ENCODE measurements at regions not wholly inside any gene's neighbourhood (a gene's known extent, or its start where the extent isn't known, plus 50 kb on each side); places are given as distances from the start of the nearest gene placed in this dataset.

DNA sequence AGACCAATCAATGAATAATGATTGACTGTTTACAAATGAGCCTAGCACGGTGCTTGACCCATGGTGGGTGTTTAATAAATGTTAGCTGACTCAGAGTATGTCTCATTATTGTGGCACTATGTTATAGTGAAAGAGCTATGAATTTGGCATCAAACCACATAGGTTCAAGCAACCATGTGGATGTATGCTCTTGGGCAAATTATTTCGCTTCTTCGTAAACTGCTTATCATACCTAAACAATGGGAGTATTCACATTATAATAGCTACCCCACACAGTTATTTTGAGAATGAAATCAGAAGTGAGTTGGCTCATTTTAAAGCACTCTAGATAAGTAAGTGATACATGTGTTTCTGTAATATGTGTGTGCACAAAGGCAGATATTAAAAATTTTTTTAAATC lies 118.7 kb upstream of the HSD17B12 start:
- H3K4me3 ChIP-seq (ENCODE audit: insufficient read depth, low read depth, low read length), result no peak overlapping the region
- H3K36me3 ChIP-seq (replicated peaks; ENCODE audit: control insufficient read depth, insufficient read depth, low read length), result no peaks in the 10 kb centered on the region
- H3K27me3 ChIP-seq (ENCODE audit: control insufficient read depth, insufficient read depth, low read length), result peaks cover 22% of the 10 kb centered on the region

GRCh38 chr11:43567396-43567975 lies 113.1 kb upstream of the HSD17B12 start:
- H3K27me3 ChIP-seq (ENCODE audit: control insufficient read depth, insufficient read depth, low read length), result peaks cover 23% of the 10 kb centered on the region
- no peak overlapping the region for H3K4me3 ChIP-seq (ENCODE audit: insufficient read depth, low read depth, low read length)
- peak; percentile 57 for DNase-seq
- H3K36me3 ChIP-seq (replicated peaks; ENCODE audit: control insufficient read depth, insufficient read depth, low read length), result no peaks in the 10 kb centered on the region

More for the DNA sequence above, 118.7 kb upstream of the HSD17B12 start:
- no peak for DNase-seq

DNA sequence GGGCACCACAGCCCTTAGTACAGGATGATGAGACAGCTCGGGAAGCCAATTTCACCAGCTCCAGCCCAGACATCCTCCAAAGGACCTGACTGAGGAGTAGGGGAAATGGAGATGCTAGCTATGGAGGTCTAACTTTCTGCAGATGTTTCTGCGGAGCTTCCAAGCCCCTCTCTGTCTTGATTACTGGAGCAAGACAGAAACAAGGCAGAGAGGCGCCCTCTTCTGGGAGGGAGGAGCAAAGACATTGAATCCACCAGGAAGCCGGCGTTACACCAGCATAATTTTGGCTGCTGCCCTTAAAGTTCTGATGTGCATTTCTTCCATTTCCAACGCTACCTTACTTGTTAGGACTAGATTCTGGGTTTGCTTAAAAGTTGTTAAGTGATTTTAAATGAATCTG lies 107.3 kb upstream of the HSD17B12 start:
- DNase-seq, result peak; percentile 75
- H3K36me3 ChIP-seq (replicated peaks; ENCODE audit: control insufficient read depth, insufficient read depth, low read length), result no peaks in the 10 kb centered on the region
- H3K4me3 ChIP-seq (ENCODE audit: insufficient read depth, low read depth, low read length), result no peak overlapping the region
- peaks cover 80% of the 10 kb centered on the region for H3K27me3 ChIP-seq (ENCODE audit: control insufficient read depth, insufficient read depth, low read length)

DNA sequence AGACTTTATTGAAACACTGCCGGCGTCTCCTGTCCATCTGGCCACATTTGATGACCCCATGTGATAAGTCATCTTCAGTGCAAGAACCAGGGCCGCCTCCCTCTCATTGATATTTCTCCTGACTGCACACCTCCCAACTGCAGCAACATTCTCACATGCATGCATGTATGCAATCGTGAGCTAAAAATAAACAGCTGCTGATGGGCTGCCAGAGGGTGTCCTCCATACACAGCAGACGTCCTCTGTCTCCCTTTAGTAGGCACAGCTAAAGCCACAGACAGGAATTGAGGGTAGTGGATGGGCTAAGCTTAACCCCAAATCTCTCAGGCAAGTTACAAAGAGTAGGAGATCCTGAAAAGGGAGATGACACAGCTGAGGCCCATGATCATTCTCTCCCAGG lies 106.7 kb upstream of the HSD17B12 start:
- H3K27me3 ChIP-seq (ENCODE audit: control insufficient read depth, insufficient read depth, low read length), result peaks cover 86% of the 10 kb centered on the region
- H3K36me3 ChIP-seq (replicated peaks; ENCODE audit: control insufficient read depth, insufficient read depth, low read length), result no peaks in the 10 kb centered on the region
- no peak overlapping the region for H3K4me3 ChIP-seq (ENCODE audit: insufficient read depth, low read depth, low read length)
- no peak for DNase-seq

DNA sequence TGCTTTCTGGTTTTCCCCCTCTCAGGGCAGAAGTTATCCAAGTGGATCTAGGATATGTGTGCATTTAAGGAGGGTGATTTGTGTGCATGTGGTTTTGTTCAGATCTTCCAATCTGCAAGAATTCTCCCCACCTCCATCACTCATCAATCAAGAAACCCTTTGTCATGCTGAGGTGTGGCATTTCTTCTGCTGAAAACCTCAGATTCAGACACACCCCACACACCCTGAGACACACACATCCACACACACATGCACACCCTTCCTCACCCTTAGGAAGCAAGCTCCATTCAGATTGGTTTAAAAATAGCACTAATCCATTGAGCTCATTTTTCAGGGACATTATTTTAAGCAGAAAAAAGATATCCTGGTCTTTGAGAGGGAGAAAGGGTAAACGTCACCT lies 106.1 kb upstream of the HSD17B12 start:
- no peak for DNase-seq
- no peaks in the 10 kb centered on the region for H3K36me3 ChIP-seq (replicated peaks; ENCODE audit: control insufficient read depth, insufficient read depth, low read length)
- peaks cover 88% of the 10 kb centered on the region for H3K27me3 ChIP-seq (ENCODE audit: control insufficient read depth, insufficient read depth, low read length)
- no peak overlapping the region for H3K4me3 ChIP-seq (ENCODE audit: insufficient read depth, low read depth, low read length)

DNA sequence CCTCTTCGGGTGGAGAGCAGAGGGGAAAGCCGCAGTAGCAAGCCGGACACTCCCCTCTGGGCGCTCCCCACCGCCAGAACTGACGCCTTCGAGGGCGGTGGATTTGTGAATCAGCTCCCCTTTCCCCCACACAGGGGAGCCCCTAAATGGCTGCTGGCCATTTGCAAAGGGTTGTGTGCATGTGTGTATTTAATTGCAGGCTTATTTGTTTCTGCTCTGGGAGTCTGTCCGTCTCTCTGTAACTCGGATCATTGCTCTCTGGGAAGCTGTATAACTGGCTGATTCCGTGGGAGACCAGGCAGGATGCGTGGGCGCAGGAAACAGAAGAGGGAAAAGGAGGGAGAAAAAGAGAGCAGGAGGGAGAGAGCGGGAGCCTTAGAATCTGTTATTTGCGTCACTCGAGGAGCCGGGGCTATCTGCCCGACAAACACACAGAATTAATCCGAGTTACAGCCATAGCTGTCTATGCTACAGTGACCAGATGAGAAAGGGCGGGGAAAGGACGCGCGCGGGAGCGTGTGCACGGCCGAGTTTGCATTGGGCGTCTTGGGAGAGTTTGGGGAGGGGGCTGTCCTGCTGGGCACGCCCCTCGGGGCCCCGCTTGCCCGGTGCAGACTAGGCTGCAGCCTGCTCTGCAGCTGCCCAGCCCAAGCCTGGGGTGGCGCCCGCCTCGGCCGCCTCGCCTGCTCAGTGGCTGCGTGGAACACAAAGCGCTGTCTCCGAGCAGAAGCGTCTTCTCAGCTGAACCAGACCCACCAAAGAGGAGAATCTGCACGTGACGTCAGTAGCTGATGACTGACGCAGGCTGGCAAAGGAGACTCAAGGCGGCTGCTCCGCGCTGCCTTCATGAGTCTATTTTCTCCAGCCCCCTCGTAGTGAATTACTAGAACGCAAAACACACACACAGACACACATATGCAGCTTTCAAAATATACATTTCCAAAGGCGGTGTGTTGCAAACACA lies 105.3 kb upstream of the HSD17B12 start:
- Histone ChIP-seq H3K4me3 (ENCODE audit: insufficient read depth, low read depth, low read length) (peak overlapping the region; percentile 33; the same call in 1 of the 2 replicates), H3K27me3 (ENCODE audit: control insufficient read depth, insufficient read depth, low read length) (peaks cover 92% of the 10 kb centered on the region), H3K36me3 (replicated peaks; ENCODE audit: control insufficient read depth, insufficient read depth, low read length) (no peaks in the 10 kb centered on the region)
- DNase-seq, result peak; percentile 83

DNA sequence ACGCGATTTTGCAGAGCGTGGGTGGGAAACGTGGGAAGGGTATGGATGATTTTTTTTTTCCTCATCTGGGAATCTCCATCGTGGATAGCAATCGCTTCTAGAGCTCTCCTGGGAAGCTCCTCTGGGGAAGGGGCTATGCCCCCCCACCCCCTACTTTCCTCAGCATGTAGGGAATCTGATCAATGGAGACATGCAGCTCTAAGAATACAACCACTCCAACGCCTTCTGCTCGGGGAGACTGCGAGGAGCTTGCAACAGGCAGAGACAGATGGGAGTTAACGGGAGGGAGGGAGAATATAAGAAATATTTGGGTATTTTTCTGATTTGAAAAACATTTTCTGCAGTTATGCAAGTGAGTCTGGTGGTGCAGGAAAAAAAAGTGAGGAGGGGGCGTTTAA lies 104.6 kb upstream of the HSD17B12 start:
- Histone ChIP-seq H3K4me3 (ENCODE audit: insufficient read depth, low read depth, low read length) (no peak overlapping the region; the same call in 1 of the 2 replicates), H3K27me3 (ENCODE audit: control insufficient read depth, insufficient read depth, low read length) (peaks cover 94% of the 10 kb centered on the region), H3K36me3 (replicated peaks; ENCODE audit: control insufficient read depth, insufficient read depth, low read length) (no peaks in the 10 kb centered on the region)
- no peak for DNase-seq

DNA sequence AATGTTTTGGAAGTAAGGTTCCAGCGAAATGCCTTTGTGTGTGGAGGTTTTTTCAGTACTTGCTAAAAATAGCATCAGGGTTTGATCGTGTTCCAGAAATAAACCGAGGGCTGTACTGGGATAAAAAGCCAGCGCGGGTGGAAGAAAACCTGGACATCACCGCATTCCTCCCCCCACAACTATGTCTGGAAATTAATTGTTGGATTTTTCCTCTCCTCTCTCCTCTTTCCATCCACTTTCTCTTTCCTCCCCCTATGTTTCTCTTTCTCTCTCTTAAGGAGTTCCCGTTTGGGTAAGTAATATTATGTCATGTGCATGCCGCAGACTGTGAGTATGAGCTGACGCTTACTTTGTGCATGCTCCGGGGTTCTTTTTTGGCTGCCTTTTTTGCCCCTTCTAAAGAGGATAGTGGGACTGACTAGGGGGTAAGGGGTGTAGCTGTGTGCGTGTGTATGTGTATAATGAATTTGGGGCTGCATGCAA lies 104.2 kb upstream of the HSD17B12 start:
- no peak for DNase-seq
- H3K36me3 ChIP-seq (replicated peaks; ENCODE audit: control insufficient read depth, insufficient read depth, low read length), result no peaks in the 10 kb centered on the region
- peaks cover 94% of the 10 kb centered on the region for H3K27me3 ChIP-seq (ENCODE audit: control insufficient read depth, insufficient read depth, low read length)
- no peak overlapping the region for H3K4me3 ChIP-seq (ENCODE audit: insufficient read depth, low read depth, low read length)

GRCh38 chr11:43576803-43577521 lies 103.6 kb upstream of the HSD17B12 start:
- Histone ChIP-seq H3K36me3 (replicated peaks; ENCODE audit: control insufficient read depth, insufficient read depth, low read length) (no peaks in the 10 kb centered on the region), H3K4me3 (ENCODE audit: insufficient read depth, low read depth, low read length) (peak overlapping the region; percentile 6; the same call in 1 of the 2 replicates), H3K27me3 (ENCODE audit: control insufficient read depth, insufficient read depth, low read length) (peaks cover 95% of the 10 kb centered on the region)
- peak; percentile 91 for DNase-seq

- no peak for DNase-seq
- Histone ChIP-seq H3K4me3 (ENCODE audit: insufficient read depth, low read depth, low read length) (no peak overlapping the region), H3K36me3 (replicated peaks; ENCODE audit: control insufficient read depth, insufficient read depth, low read length) (no peaks in the 10 kb centered on the region), H3K27me3 (ENCODE audit: control insufficient read depth, insufficient read depth, low read length) (peaks cover 95% of the 10 kb centered on the region)
These were observed 102.8 kb upstream of the HSD17B12 start for GRCh38 chr11:43577566-43578264.

DNA sequence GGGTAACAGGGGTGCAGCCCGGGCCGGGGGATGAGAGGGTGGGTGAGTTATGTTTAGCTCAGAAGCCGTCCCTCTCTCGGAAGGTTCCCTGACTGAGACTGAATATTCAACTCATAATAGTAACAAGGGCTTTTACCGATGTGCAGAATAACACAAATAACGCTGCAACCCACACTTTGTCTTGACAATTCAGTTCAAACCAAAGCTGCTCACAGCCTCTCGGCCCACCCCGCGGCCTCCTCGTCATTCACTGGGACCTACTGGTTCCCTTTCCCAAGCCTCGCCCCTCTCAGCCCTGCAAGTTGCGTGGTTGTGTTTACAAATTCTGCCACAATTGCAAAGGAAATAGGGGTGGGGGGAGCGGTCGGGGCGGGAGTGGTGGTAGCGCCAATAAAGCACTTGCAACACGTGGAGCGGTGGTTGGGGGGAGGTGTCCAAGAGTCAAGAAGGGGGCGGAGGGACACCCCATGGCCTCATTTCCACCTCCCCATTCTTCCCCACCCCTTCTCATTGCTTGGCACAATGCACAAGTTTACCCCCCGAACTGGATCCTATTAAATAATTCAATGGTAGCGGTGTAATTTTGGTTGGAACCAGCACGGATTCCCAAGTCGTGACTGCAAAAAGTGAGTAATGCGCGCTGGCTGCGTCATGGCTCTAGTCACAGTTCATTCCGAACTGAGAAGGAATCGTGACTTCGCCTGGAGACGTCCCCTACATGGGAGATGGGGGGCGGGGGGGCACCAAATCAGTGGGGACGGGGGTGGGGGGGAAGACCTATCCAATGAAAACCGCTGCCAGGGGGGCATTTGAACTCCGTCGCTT lies 102.0 kb upstream of the HSD17B12 start:
- DNase-seq, result peak; percentile 52
- H3K27me3 ChIP-seq (ENCODE audit: control insufficient read depth, insufficient read depth, low read length), result peaks cover 95% of the 10 kb centered on the region
- H3K4me3 ChIP-seq (ENCODE audit: insufficient read depth, low read depth, low read length), result peak overlapping the region; percentile 56
- no peaks in the 10 kb centered on the region for H3K36me3 ChIP-seq (replicated peaks; ENCODE audit: control insufficient read depth, insufficient read depth, low read length)

- no peaks in the 10 kb centered on the region for H3K36me3 ChIP-seq (replicated peaks; ENCODE audit: control insufficient read depth, insufficient read depth, low read length)
- H3K4me3 ChIP-seq (ENCODE audit: insufficient read depth, low read depth, low read length), result peak overlapping the region; percentile 56
- H3K27me3 ChIP-seq (ENCODE audit: control insufficient read depth, insufficient read depth, low read length), result peaks cover 95% of the 10 kb centered on the region
- DNase-seq, result peak; percentile 86
These were observed 101.2 kb upstream of the HSD17B12 start for GRCh38 chr11:43579171-43579918.

- peaks cover 95% of the 10 kb centered on the region for H3K27me3 ChIP-seq (ENCODE audit: control insufficient read depth, insufficient read depth, low read length)
- peak overlapping the region; percentile 56 for H3K4me3 ChIP-seq (ENCODE audit: insufficient read depth, low read depth, low read length)
- peak; percentile 81 for DNase-seq
- no peaks in the 10 kb centered on the region for H3K36me3 ChIP-seq (replicated peaks; ENCODE audit: control insufficient read depth, insufficient read depth, low read length)
These were observed 100.6 kb upstream of the HSD17B12 start for GRCh38 chr11:43579919-43580276.

Data from H7 (cell line).